Sigmoid colon (tissue), 4 donors: ENCODE measurements at regions not wholly inside any gene's neighbourhood (a gene's known extent, or its start where the extent isn't known, plus 50 kb on each side); places are given as distances from the start of the nearest gene placed in this dataset.

ENCODE experiments used
- EP300 ChIP-seq, 4 donors: sonication (generic); formaldehyde crosslinking; IDR thresholded peaks; one replicate each; pipeline ENCODE4 v1.6.1; 2017; ENCODE audit warnings: antibody characterized with exemption in 4 of 4
- POLR2AphosphoS5 ChIP-seq, 4 donors: sonication (generic); formaldehyde crosslinking; IDR thresholded peaks; one replicate each; pipeline ENCODE4 v1.6.1; 2017; ENCODE audit warnings: antibody characterized with exemption in 4 of 4
- TF ChIP-seq, protein P1 (sequence below), 4 experiments: fragments of 450-650 bp in 3 of 4; fragments of 200-600 bp in 1 of 4; IDR thresholded peaks; one replicate each; pipeline ENCODE4 v1.5.1; 2016 to 2019; ENCODE audit warnings: antibody characterized with exemption in 4 of 4, mild to moderate bottlenecking in 3 of 4, moderate library complexity in 2 of 4

GRCh38 chr5:36790847-36791246 lies 85.7 kb upstream of the NIPBL start:
- TF ChIP-seq, protein P1, sequence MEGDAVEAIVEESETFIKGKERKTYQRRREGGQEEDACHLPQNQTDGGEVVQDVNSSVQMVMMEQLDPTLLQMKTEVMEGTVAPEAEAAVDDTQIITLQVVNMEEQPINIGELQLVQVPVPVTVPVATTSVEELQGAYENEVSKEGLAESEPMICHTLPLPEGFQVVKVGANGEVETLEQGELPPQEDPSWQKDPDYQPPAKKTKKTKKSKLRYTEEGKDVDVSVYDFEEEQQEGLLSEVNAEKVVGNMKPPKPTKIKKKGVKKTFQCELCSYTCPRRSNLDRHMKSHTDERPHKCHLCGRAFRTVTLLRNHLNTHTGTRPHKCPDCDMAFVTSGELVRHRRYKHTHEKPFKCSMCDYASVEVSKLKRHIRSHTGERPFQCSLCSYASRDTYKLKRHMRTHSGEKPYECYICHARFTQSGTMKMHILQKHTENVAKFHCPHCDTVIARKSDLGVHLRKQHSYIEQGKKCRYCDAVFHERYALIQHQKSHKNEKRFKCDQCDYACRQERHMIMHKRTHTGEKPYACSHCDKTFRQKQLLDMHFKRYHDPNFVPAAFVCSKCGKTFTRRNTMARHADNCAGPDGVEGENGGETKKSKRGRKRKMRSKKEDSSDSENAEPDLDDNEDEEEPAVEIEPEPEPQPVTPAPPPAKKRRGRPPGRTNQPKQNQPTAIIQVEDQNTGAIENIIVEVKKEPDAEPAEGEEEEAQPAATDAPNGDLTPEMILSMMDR (IDR thresholded peaks at IDR 0.05), result no peak
- TF ChIP-seq POLR2AphosphoS5 (IDR thresholded peaks at IDR 0.05), result no peak
- TF ChIP-seq EP300 (IDR thresholded peaks at IDR 0.05), result no peak
